Lower lobe of right lung (tissue), 2 donors: ENCODE measurements at regions not wholly inside any gene's neighbourhood (a gene's known extent, or its start where the extent isn't known, plus 50 kb on each side); places are given as distances from the start of the nearest gene placed in this dataset.

Source experiments
- ATAC-seq, 2 donors: fragments of 200-7000 bp; cut with Tn5 transposase; one replicate each; pipeline ENCODE4 v1.9.1; 2020 to 2022; ENCODE audit warnings: mild to moderate bottlenecking in 2 of 2, moderate library complexity in 2 of 2
- DNase-seq: peaks from one replicate; pipeline ENCODE4 v3.0.0-alpha.2; 2020
- H3K27ac ChIP-seq: fragments of 200-600 bp; one replicate; pipeline ENCODE4 v1.8.0; 2022
- H3K27me3 ChIP-seq: fragments of 200-600 bp; one replicate; pipeline ENCODE4 v1.8.0; 2022; ENCODE audit warnings: low read depth
- H3K36me3 ChIP-seq: fragments of 200-600 bp; one replicate; pipeline ENCODE4 v1.8.0; 2022; ENCODE audit warnings: mild to moderate bottlenecking
- H3K4me1 ChIP-seq: fragments of 200-600 bp; one replicate; pipeline ENCODE4 v1.8.0; 2022
- H3K4me3 ChIP-seq: fragments of 200-600 bp; one replicate; pipeline ENCODE4 v1.8.0; 2022; ENCODE audit warnings: mild to moderate bottlenecking
- H3K9me3 ChIP-seq: fragments of 200-600 bp; one replicate; pipeline ENCODE4 v1.8.0; 2022
- intact Hi-C: fragments of 100-400 bp; cut with DNase I; formaldehyde crosslinking; loops from one replicate; pipeline ENCODE4 v1.11.0; 2022
- TF ChIP-seq, protein P1 (sequence below): fragments of 200-600 bp; IDR thresholded peaks from one replicate; pipeline ENCODE4 v1.8.0; 2022; ENCODE audit warnings: antibody characterized with exemption, mild to moderate bottlenecking
- donor health status: DM: no; HTN: yes; CAD: no; lungs with severe emphysema.

DNA sequence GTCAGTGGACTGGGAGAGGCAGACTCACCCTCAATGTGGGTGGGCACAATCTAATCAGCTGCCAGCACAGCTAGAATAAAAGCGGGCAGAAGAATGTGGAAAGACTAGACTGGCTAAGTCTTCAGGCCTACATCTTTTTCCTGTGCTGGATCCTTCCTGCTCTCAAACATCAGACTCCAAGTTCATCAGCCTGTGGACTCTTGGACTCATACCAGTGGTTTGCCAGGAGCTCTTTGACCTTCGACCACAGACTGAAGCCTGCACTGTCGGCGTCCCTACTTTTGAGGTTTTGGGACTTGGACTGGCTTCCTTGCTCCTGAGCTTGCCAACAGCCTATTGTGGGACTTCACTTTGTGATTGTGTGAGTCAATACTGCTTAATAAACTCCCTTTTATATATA lies 68.0 kb downstream of the CNTN3 start:
- no peak for ATAC-seq
- Histone ChIP-seq H3K4me3 (no peak overlapping the region), H3K27me3 (no peaks in the 10 kb centered on the region), H3K36me3 (no peaks in the 10 kb centered on the region), H3K9me3 (no peaks in the 10 kb centered on the region), H3K4me1 (no peaks in the 10 kb centered on the region), H3K27ac (no peak overlapping the region)
- DNase-seq: no peak
- intact Hi-C loops: no loop called here
- TF ChIP-seq, protein P1, sequence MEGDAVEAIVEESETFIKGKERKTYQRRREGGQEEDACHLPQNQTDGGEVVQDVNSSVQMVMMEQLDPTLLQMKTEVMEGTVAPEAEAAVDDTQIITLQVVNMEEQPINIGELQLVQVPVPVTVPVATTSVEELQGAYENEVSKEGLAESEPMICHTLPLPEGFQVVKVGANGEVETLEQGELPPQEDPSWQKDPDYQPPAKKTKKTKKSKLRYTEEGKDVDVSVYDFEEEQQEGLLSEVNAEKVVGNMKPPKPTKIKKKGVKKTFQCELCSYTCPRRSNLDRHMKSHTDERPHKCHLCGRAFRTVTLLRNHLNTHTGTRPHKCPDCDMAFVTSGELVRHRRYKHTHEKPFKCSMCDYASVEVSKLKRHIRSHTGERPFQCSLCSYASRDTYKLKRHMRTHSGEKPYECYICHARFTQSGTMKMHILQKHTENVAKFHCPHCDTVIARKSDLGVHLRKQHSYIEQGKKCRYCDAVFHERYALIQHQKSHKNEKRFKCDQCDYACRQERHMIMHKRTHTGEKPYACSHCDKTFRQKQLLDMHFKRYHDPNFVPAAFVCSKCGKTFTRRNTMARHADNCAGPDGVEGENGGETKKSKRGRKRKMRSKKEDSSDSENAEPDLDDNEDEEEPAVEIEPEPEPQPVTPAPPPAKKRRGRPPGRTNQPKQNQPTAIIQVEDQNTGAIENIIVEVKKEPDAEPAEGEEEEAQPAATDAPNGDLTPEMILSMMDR: no peak

DNA sequence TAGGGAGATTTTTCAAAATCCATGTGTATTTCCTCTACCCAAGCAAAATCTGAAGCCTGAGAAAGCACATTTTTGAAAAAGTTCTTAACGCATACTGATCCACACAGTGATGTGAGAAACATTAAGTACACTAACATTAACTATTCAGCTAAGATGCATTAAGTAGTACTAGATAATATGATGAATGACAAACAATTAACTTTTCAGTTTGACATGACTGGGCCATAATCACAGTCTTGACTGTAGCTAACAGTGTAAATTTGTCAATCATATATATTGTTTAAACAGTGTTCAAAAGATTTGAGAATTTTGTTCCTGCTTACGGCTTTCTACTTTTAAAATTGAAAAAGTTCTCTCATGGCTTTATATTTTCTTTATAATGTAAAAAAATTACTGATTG lies 72.0 kb downstream of the CNTN3 start:
- H3K9me3 ChIP-seq: no peaks in the 10 kb centered on the region
- H3K27me3 ChIP-seq: no peaks in the 10 kb centered on the region
- H3K4me1 ChIP-seq: no peaks in the 10 kb centered on the region
- H3K36me3 ChIP-seq: no peaks in the 10 kb centered on the region
- DNase-seq (no peak), ATAC-seq (no peak)
- no peak overlapping the region for H3K4me3 ChIP-seq
- no peak overlapping the region for H3K27ac ChIP-seq
- intact Hi-C loops: no loop called here
- TF ChIP-seq, protein P1: no peak

DNA sequence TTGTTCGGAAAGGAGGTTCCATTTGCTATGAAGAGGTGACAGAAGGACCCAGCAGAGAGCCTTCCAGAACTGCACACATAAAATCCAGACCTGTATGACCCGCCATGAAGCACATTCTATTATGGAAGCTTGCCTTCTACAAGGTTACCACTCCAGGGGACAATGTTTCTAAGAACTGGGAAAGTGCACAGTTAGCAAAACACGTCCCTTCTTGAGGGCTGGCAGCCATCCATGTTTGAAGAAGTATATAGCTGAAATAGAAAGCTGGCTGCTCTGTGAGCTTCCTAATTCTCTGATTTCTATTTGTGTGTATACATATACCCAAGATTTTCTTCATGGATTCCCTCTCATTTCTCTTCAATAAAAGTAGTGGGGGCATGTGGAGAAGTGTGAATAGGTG lies 74.6 kb downstream of the CNTN3 start:
- intact Hi-C loops: no loop called here
- Histone ChIP-seq H3K4me1 (no peaks in the 10 kb centered on the region), H3K4me3 (no peak overlapping the region), H3K27ac (no peak overlapping the region), H3K9me3 (no peaks in the 10 kb centered on the region), H3K27me3 (no peaks in the 10 kb centered on the region), H3K36me3 (no peaks in the 10 kb centered on the region)
- ATAC-seq (no peak), DNase-seq (no peak)
- TF ChIP-seq, protein P1: no peak

DNA sequence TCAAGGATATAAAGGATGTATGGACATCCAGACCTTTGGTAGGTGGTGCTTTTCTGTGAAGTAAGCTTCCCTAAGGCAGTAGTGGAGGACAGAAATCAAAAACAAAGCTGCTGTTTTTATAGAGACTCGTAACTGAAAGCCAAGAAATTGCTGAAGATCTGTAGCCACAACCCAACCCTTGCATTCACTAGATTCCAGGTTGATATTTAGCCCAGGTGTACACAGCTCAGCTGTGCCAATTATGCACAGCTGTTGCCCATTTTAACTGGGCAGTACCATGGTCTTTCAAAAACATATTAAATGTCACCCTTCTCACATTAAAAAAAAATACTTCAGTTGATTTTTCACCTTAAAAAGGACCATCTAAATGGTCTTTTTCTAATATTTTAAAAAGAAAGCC lies 75.8 kb downstream of the CNTN3 start:
- Histone ChIP-seq H3K27ac (no peak overlapping the region), H3K4me1 (no peaks in the 10 kb centered on the region), H3K4me3 (no peak overlapping the region), H3K27me3 (no peaks in the 10 kb centered on the region), H3K9me3 (no peaks in the 10 kb centered on the region), H3K36me3 (no peaks in the 10 kb centered on the region)
- TF ChIP-seq, protein P1: no peak
- intact Hi-C loops: no loop called here
- no peak for ATAC-seq
- no peak for DNase-seq

DNA sequence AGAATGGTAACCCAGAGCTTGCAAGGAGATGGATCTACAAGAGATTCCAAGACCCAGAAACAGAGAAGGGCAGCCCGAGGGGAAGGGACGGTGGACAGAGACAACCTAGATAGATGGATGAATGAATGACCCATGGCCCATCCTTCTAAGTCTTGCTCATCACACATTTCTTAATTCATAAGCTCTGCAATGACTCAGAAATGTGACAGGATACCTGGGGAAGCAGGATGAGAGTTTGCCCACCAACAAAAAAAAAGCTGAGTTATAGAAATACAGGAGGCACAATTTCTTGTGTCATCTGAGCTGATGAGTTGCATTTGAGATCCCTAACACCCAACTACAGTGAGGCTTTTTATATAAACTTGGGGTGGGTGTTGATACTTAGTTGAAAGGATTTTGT lies 76.6 kb downstream of the CNTN3 start:
- Histone ChIP-seq H3K4me1 (no peaks in the 10 kb centered on the region), H3K27ac (no peak overlapping the region), H3K4me3 (no peak overlapping the region), H3K27me3 (no peaks in the 10 kb centered on the region), H3K9me3 (no peaks in the 10 kb centered on the region), H3K36me3 (no peaks in the 10 kb centered on the region)
- intact Hi-C loops: no loop called here
- no peak for DNase-seq
- TF ChIP-seq, protein P1: no peak
- no peak for ATAC-seq

DNA sequence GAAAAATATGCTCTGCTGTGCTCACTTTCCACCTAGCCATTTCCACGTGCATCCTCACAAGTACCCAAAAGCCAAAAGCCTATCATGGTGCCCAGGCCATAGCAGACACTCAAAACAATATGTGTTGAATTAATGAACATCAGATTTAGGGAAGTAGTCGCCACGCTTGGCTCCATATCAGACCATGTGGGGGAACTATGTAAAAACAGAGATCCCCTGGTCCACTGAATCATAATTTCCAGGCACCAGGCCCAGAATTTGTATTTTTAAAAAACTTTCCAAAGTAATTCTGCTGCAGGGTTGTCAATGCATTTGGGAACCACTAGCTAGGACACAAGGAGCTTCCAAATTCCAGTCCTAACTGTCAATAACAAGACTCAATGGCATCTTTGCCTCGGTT lies 77.3 kb downstream of the CNTN3 start:
- Histone ChIP-seq H3K27me3 (no peaks in the 10 kb centered on the region), H3K4me1 (no peaks in the 10 kb centered on the region), H3K9me3 (no peaks in the 10 kb centered on the region), H3K36me3 (no peaks in the 10 kb centered on the region), H3K27ac (no peak overlapping the region), H3K4me3 (no peak overlapping the region)
- no peak for DNase-seq
- no peak for ATAC-seq
- TF ChIP-seq, protein P1: no peak
- intact Hi-C loops: no loop called here
